Karpas-422 (cell line): ENCODE measurements at regions not wholly inside any gene's neighbourhood (a gene's known extent, or its start where the extent isn't known, plus 50 kb on each side); places are given as distances from the start of the nearest gene placed in this dataset.

Experiments
- DNase-seq: peaks from one replicate; pipeline ENCODE4 v3.0.0-alpha.2; 2015
- H2AFZ ChIP-seq: fragments of 200-600 bp; sonication (generic); 2 replicates; pipeline ENCODE4 v1.6.1; 2014; ENCODE audit warnings: antibody characterized with exemption, low read length, mixed read lengths
- H3K27ac ChIP-seq: fragments of 200-600 bp; sonication (generic); 2 replicates; pipeline ENCODE4 v1.5.1; 2014; ENCODE audit warnings: mild to moderate bottlenecking, low read length, moderate library complexity
- H3K27me3 ChIP-seq: fragments of 200-600 bp; sonication (generic); 2 replicates; pipeline ENCODE4 v1.6.1; 2014; ENCODE audit warnings: low read length, mixed read lengths
- H3K36me3 ChIP-seq: fragments of 200-600 bp; sonication (generic); 2 replicates; pipeline ENCODE4 v1.6.1; 2014; ENCODE audit warnings: low read length, mixed read lengths; ENCODE audit not compliant: insufficient read depth
- H3K4me1 ChIP-seq: fragments of 200-600 bp; sonication (generic); 2 replicates; pipeline ENCODE4 v1.6.1; 2014; ENCODE audit warnings: mild to moderate bottlenecking, low read length, mixed read lengths
- H3K4me2 ChIP-seq: fragments of 200-600 bp; sonication (generic); 2 replicates; pipeline ENCODE4 v1.6.1; 2014; ENCODE audit warnings: low read length, low read depth, mild to moderate bottlenecking; ENCODE audit not compliant: poor library complexity, severe bottlenecking
- H3K4me3 ChIP-seq: fragments of 200-600 bp; sonication (generic); 2 replicates; pipeline ENCODE4 v1.5.1; 2014; ENCODE audit warnings: mild to moderate bottlenecking, antibody characterized with exemption, low read length, mixed read lengths
- H3K79me2 ChIP-seq: fragments of 200-600 bp; sonication (generic); 2 replicates; pipeline ENCODE4 v1.6.1; 2014; ENCODE audit warnings: mild to moderate bottlenecking, low read length, mixed read lengths
- H3K9ac ChIP-seq: fragments of 200-600 bp; sonication (generic); 2 replicates; pipeline ENCODE4 v1.6.0; 2014; ENCODE audit warnings: low read length
- H3K9me2 ChIP-seq: fragments of 200-600 bp; sonication (generic), shearing (Covaris generic); replicated peaks from 2 replicates; pipeline ENCODE4 v1.6.0; 2014; ENCODE audit warnings: mild to moderate bottlenecking, low read length, moderate library complexity; ENCODE audit not compliant: insufficient read depth
- H3K9me3 ChIP-seq: fragments of 300-700, 200-600 bp; sonication (generic); 2 replicates; pipeline ENCODE4 v1.6.1; 2014; ENCODE audit warnings: low read length, mixed read lengths
- H4K20me1 ChIP-seq: fragments of 200-600 bp; sonication (generic); 2 replicates; pipeline ENCODE4 v1.6.1; 2014; ENCODE audit warnings: mild to moderate bottlenecking, antibody characterized with exemption, low read length, low read depth; ENCODE audit not compliant: insufficient read depth

- no peaks in the 10 kb centered on the region for H3K36me3 ChIP-seq
- H3K9me3 ChIP-seq, result no peaks in the 10 kb centered on the region
Observed at GRCh38 chr13:111461445-111462149, 141.2 kb downstream of the TEX29 start.

GRCh38 chr13:111462221-111462764 is 141.9 kb downstream of the TEX29 start:
- Histone ChIP-seq H3K9me2 (no peaks in the 10 kb centered on the region), H3K79me2 (no peaks in the 10 kb centered on the region), H3K27ac (no peak overlapping the region), H3K27me3 (no peaks in the 10 kb centered on the region), H3K4me3 (no peak overlapping the region), H4K20me1 (no peaks in the 10 kb centered on the region), H2AFZ (no peak overlapping the region), H3K9me3 (no peaks in the 10 kb centered on the region), H3K4me1 (no peaks in the 10 kb centered on the region), H3K9ac (no peak overlapping the region), H3K36me3 (no peaks in the 10 kb centered on the region), H3K4me2 (no peak overlapping the region)
- DNase-seq, result no peak

More at GRCh38 chr13:111461445-111462149, 141.2 kb downstream of the TEX29 start:
- H3K9ac ChIP-seq, result no peak overlapping the region
- H3K27ac ChIP-seq, result no peak overlapping the region
- H3K4me2 ChIP-seq, result no peak overlapping the region
- no peaks in the 10 kb centered on the region for H3K27me3 ChIP-seq
- no peak overlapping the region for H2AFZ ChIP-seq
- no peaks in the 10 kb centered on the region for H3K9me2 ChIP-seq
- no peaks in the 10 kb centered on the region for H3K4me1 ChIP-seq
- DNase-seq, result no peak
- no peaks in the 10 kb centered on the region for H3K79me2 ChIP-seq
- H4K20me1 ChIP-seq, result no peaks in the 10 kb centered on the region
- H3K4me3 ChIP-seq, result no peak overlapping the region

- H3K9ac ChIP-seq, result no peak overlapping the region
- no peak overlapping the region for H3K27ac ChIP-seq
- H3K27me3 ChIP-seq, result no peaks in the 10 kb centered on the region
- H4K20me1 ChIP-seq, result no peaks in the 10 kb centered on the region
- H3K79me2 ChIP-seq, result no peaks in the 10 kb centered on the region
- H3K4me2 ChIP-seq, result no peak overlapping the region
- H3K4me1 ChIP-seq, result no peaks in the 10 kb centered on the region
- no peak overlapping the region for H3K4me3 ChIP-seq
- no peaks in the 10 kb centered on the region for H3K9me2 ChIP-seq
- no peaks in the 10 kb centered on the region for H3K9me3 ChIP-seq
- no peak for DNase-seq
- H3K36me3 ChIP-seq, result no peaks in the 10 kb centered on the region
- no peak overlapping the region for H2AFZ ChIP-seq
Observed at GRCh38 chr13:111462944-111463343, 142.5 kb downstream of the TEX29 start.

GRCh38 chr13:111467111-111467890 is 146.9 kb downstream of the TEX29 start:
- no peaks in the 10 kb centered on the region for H3K9me2 ChIP-seq
- no peak for DNase-seq
- no peaks in the 10 kb centered on the region for H3K27me3 ChIP-seq

GRCh38 chr13:111468037-111468959 is 147.9 kb downstream of the TEX29 start:
- no peaks in the 10 kb centered on the region for H3K36me3 ChIP-seq
- no peak overlapping the region for H3K4me2 ChIP-seq
- H3K27ac ChIP-seq, result no peak overlapping the region
- no peaks in the 10 kb centered on the region for H3K27me3 ChIP-seq
- no peak overlapping the region for H2AFZ ChIP-seq
- DNase-seq, result no peak
- H3K4me1 ChIP-seq, result peaks cover 19% of the 10 kb centered on the region
- no peaks in the 10 kb centered on the region for H3K79me2 ChIP-seq
- no peaks in the 10 kb centered on the region for H3K9me3 ChIP-seq
- no peak overlapping the region for H3K9ac ChIP-seq
- H3K4me3 ChIP-seq, result no peak overlapping the region
- H3K9me2 ChIP-seq, result no peaks in the 10 kb centered on the region
- no peaks in the 10 kb centered on the region for H4K20me1 ChIP-seq

More at GRCh38 chr13:111467111-111467890, 146.9 kb downstream of the TEX29 start:
- H3K79me2 ChIP-seq, result no peaks in the 10 kb centered on the region
- H3K4me1 ChIP-seq, result peaks cover 19% of the 10 kb centered on the region
- H3K9ac ChIP-seq, result no peak overlapping the region
- H4K20me1 ChIP-seq, result no peaks in the 10 kb centered on the region
- H3K27ac ChIP-seq, result no peak overlapping the region
- no peaks in the 10 kb centered on the region for H3K9me3 ChIP-seq
- no peaks in the 10 kb centered on the region for H3K36me3 ChIP-seq
- H3K4me2 ChIP-seq, result no peak overlapping the region
- H2AFZ ChIP-seq, result no peak overlapping the region
- H3K4me3 ChIP-seq, result no peak overlapping the region

GRCh38 chr13:111469450-111469849 is 149.0 kb downstream of the TEX29 start:
- no peaks in the 10 kb centered on the region for H3K79me2 ChIP-seq
- DNase-seq, result no peak
- no peaks in the 10 kb centered on the region for H4K20me1 ChIP-seq
- no peak overlapping the region for H3K9ac ChIP-seq
- H2AFZ ChIP-seq, result no peak overlapping the region
- no peaks in the 10 kb centered on the region for H3K9me3 ChIP-seq
- no peak overlapping the region for H3K27ac ChIP-seq
- no peaks in the 10 kb centered on the region for H3K36me3 ChIP-seq
- no peak overlapping the region for H3K4me3 ChIP-seq
- H3K4me1 ChIP-seq, result peaks cover 19% of the 10 kb centered on the region
- no peak overlapping the region for H3K4me2 ChIP-seq
- no peaks in the 10 kb centered on the region for H3K9me2 ChIP-seq
- no peaks in the 10 kb centered on the region for H3K27me3 ChIP-seq

GRCh38 chr13:111469916-111470506 is 149.6 kb downstream of the TEX29 start:
- H3K27ac ChIP-seq, result no peak overlapping the region
- no peak overlapping the region for H3K4me3 ChIP-seq
- peaks cover 19% of the 10 kb centered on the region for H3K4me1 ChIP-seq
- H3K4me2 ChIP-seq, result no peak overlapping the region
- no peak for DNase-seq
- no peak overlapping the region for H3K9ac ChIP-seq
- H3K79me2 ChIP-seq, result no peaks in the 10 kb centered on the region
- no peaks in the 10 kb centered on the region for H3K36me3 ChIP-seq
- H3K27me3 ChIP-seq, result no peaks in the 10 kb centered on the region
- no peaks in the 10 kb centered on the region for H4K20me1 ChIP-seq
- H3K9me3 ChIP-seq, result no peaks in the 10 kb centered on the region
- H2AFZ ChIP-seq, result no peak overlapping the region
- no peaks in the 10 kb centered on the region for H3K9me2 ChIP-seq
